GM04504 (cell line): ENCODE measurements at regions not wholly inside any gene's neighbourhood (a gene's known extent, or its start where the extent isn't known, plus 50 kb on each side); places are given as distances from the start of the nearest gene placed in this dataset.
"Not testable (repeated sequence)": the region's sequence is repeated elsewhere in the genome, so short reads cannot be mapped to it uniquely, and the experiment has no call there.

Experiments
- DNase-seq: peaks from one replicate; pipeline ENCODE4 v3.0.0-alpha.2; 2012; ENCODE audit warnings: low read depth

- DNase-seq: not testable (repeated sequence)
These were observed 97.5 kb downstream of the ZNF664 start for GRCh38 chr12:124070394-124071074.

DNA sequence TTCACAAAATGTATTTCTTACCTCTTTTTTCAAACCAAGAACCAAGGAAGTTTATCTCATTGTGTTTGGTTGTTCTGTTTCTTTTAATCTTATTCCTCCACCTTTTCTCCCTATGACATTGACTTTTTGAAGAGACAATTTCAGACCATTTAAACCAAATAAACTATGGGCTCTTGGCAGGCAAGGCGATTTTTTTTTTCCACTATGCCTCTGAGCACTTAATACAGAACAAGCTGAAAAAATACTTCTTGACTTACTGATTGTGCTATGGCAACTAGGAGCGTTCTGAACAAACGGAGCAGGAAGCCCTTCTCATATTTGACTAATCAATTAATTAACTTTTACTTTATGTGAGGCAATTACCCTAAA is 98.0 kb downstream of the ZNF664 start:
- no peak for DNase-seq

DNA sequence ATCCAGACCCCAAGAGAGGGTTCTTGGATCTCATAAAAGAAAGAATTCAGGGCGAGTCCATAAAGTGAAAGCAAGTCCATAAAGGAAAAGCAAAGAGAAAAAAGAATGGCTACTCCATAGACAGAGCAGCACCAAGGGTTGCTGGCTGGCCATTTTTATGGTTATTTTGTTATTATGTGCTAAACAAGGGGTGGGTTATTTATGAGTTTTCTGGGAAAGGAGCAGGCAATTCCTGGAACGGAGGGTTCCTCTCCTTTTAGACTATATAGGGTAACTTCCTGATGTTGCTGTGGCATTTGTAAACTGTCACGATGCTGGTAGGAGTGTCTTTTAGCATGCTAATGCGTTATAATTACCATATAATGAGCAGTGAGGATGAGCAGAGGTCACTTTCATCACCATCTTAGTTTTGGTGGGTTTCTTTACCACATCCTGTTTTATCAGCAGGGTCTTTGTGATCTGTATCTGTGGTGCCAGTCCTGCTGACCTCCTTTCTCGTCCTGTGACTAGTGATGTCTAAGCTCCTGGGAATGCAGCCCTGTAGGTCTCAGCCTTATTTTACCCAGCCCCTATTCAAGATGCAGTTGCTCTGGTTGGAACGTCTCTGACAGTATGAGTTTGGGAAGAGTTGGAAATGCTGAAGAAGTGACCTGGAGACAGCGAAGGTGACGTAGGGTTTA is 100.5 kb downstream of the ZNF664 start:
- no peak for DNase-seq

DNA sequence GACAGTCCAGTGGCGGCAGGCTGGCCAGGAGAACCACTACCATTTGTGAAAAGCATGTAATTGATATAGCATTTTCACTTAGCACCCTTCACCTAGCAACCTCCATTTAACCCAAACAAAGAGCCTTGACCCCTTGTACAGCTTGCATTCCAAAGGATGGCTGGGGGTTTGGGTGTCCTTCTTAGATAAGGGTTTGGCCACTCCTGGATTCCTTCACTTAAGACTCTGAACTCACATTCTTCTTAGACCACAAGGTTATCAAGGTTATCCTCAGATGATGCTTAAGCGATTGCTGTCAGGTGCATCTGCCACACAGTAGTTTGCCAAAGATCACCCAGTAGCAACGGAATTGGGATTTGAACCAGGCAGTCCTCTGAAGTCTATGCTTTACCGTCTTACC is 102.8 kb downstream of the ZNF664 start:
- DNase-seq: no peak

GRCh38 chr12:124077701-124078100 is 104.7 kb downstream of the ZNF664 start:
- DNase-seq: no peak

GRCh38 chr12:124078800-124079199 is 105.8 kb downstream of the ZNF664 start:
- no peak for DNase-seq

- no peak for DNase-seq
These were observed 107.6 kb downstream of the ZNF664 start for GRCh38 chr12:124080649-124081048.

GRCh38 chr12:124082012-124082411 is 109.0 kb downstream of the ZNF664 start:
- DNase-seq: no peak

DNA sequence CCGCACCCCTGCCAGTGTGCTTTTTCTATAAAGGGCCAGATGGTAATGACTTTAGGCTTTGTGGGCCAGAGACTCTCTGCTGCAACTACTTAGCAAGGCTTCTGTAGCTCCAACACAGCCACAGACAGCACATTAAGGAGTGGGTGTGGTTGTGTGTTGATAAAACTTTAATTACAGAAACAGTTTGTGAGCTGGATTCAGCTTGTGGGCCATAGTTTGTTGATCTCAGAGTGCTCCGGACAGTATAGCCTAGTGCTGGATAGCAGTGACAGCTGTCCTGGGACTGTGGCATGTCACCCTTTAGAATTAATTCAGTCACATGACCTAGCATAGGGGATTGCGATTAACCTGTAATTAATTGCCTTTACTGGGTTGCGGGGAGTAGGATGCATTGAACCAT is 109.7 kb downstream of the ZNF664 start:
- DNase-seq: no peak

GRCh38 chr12:124083708-124084107 is 110.7 kb downstream of the ZNF664 start:
- DNase-seq: no peak

DNA sequence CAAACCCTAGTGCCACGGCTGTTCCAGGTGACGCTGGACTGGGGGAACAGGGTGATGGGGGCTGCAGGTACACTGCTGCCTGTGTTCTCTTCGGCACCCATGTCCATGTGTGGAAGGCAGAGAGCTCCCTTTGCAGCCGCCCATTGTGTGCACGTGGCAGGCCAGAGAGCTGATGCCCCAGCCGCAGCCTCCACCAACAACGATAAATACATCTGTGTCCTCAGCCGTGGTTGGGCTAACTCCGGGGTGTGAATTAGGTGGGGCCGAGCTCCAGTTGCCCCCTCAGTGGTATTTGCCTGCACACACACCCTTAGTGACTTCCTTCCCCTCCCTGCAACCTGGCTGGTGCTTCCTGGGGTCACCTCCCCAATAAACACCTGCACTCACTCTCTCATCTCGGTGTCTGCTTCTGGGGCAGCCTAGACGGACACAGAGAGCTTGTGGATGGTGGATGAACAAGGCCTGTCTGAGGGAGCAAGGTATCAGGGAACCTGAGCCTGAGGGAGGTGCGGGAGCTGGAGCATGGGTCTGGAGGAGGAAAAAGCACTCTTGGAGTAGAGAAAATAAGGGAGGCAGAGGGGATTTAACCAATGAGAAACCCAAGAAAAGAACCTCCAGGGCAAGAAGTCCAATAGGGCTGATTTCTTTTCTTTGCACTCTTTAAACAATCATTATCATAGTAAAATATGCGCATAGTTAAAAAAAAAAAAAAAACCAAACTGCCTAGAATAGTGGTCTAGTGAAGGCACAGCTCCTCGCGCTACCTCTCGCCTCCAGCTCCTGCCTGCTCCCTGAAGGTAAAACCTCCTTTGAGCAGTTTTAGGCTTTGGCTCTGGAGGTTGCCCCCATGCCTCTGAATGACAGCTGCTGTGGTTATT is 112.6 kb downstream of the ZNF664 start:
- DNase-seq: no peak

DNA sequence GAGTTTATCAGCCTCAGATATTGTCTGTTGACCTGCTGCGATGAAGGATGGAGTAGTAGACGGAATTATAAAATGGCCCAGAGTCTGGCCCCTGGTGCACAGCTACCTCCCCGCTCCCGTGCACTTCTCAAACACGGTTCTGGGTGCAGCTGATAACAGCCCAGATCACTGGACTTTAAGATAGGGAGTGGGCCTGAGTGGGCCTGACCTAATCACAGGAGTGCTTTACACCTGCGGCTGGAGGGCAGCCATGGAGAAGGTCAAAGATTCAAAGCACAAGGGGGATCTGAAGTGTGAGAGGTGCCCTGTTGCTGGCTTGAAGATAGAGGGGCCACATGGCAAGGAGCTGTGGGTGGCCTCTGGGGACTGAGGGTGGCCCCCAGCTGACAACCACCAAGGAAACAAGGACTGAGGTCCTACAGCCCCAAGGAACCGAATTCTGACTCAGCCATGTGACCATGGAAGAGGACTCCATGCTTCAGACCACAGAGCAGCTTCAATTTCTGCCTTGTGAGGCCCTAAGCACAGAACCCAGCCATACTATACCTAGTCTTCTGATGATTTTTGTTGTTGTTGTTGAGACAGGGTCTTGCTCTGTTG is 113.4 kb downstream of the ZNF664 start:
- DNase-seq: no peak

DNA sequence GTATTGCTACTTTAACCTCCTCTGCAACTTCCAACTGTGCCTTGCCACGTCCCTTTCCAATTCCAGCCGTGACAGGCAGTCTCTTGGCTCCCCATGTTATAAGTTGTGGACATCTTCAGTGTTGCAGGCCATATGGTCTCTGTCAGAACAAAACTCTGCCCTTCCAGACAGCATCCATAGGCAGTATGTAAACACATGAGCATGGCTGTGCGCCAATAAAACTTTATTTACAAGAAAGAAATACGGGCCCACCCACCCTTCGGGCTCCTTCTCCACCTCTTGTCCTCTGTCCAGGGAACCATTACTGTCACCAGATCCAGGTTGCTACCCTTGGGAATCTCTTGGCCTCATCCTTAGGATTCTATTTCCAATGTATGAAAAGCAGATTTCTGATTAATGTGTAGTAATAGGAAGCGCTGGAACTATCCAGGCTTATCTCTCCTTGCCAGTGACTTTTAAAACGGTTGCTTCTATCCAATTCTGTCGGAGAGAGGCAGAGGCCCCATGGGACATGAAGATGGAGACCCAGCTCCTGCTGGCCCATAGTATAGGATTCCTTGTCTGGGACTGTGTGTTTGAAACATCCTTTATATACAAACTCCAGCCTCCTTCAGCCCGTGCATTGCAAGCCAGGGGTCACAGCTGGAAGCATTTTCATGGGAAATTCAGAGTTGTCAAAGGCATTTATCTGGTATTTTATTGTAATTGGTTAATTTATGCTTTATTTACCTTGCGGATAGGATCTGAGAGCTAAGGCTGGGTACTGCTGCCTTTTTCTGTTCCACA is 114.4 kb downstream of the ZNF664 start:
- DNase-seq: no peak

DNA sequence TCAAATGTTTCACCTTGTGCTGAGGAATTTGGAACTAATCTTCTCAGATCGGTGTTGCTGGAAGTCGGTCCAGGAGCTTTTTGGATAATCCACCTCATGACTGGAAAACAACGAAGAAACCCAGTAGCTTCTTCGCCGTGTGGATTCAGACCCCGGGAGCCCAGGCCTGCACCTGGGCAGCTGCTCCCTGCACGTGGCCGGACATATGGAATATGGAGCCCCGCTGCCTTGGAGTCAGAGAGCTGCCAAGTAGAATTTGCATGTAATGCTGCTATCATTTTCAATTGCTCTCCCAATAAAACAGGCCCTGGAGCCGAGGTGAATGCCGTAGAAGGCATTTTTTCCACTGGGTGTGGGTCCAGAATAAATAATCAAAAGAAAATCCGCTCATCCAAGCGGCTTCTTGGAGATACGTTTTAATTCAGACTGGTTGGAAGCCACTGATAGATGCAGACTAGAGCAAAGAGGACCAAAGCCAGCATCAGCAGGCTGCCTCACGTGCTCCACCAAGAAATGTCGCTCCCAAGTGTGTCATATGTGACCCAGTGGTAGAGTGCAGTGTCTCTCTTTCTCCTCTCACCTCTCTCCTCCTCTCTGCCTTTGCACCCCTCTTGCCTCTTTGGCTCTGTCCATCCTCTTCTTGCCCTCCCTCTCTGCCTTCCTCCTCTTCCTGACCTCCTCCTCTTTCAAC is 115.3 kb downstream of the ZNF664 start:
- no peak for DNase-seq

DNA sequence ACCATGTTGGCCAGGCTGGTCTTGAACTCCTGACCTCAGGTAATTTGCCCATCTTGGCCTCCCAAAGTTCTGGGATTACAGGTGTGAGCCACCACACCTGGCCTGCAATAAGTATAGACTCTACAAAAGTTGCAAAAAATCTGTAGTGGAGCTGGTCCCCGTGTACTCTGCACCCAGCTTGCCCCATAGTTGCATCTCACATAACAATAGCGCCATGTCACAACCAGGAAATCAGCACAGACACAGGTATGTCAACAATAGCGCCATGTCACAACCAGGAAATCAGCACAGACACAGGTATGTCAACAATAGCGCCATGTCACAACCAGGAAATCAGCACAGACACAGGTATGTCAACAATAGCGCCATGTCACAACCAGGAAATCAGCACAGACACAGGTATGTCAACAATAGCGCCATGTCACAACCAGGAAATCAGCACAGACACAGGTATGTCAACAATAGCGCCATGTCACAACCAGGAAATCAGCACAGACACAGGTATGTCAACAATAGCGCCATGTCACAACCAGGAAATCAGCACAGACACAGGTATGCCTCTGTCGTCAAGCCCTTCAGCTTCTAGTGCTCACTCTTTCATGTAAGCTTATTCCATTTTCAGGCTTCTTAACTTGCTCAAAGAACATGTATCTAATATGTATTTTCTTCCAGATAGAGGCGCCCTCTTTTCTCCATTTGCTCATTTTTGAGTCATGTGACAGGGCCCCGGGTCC is 116.3 kb downstream of the ZNF664 start:
- not testable (repeated sequence) for DNase-seq

GRCh38 chr12:124091835-124092234 is 118.8 kb downstream of the ZNF664 start:
- no peak for DNase-seq

DNA sequence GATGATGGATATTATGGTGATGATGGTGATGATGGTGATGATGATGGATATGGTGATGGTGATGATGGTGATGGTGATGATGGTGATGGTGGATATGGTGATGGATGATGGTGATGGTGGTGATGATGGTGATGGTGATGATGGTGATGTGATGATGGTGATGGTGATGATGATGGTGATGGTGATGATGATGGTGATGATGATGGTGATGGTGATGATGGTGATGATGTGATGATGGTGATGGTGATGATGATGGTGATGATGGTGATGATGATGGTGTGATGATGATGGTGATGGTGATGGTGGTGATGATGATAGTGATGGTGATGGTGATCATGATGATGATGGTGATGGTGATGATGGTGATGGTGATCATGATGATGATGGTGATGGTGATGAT is 119.5 kb downstream of the ZNF664 start:
- DNase-seq: not testable (repeated sequence)

DNA sequence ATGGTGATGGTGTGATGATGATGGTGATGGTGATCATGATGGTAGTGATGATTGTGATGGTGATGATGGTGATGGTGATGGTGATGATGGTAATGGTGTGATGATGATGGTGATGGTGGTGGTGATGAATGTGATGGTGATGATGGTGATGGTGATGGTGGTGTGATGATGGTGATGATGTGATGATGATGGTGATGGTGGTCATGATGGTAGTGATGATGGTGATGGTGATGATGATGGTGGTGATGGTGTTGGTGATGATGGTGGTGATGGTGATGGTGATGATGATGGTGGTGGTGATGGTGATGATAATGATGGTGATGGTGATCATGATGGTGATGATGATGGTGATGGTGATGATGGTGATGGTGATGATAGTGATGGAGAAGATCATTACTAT is 120.3 kb downstream of the ZNF664 start:
- no peak for DNase-seq

- DNase-seq: no peak
These were observed 121.2 kb downstream of the ZNF664 start for GRCh38 chr12:124094188-124094587.

DNA sequence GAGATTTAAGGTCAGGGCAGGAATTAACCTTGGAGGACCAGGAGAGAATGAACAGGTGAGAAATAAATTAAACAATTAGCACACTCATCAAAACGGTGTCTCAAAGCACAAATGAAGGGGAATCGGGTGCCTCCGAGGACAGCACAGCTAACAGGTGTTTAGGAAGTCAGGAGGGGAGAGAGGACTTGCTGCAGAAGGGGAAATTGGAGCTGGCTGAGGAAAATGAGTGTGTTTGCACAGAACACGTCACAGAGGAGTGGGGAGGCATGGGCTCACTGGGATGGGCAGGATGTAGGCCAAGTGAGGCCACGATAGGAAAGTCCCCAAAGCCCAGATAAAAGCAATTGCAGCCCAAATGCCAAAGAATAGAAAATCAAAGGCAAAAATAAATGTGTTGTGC is 121.7 kb downstream of the ZNF664 start:
- DNase-seq: no peak
